ENCODE measurements at regions not wholly inside any gene's neighbourhood (a gene's known extent, or its start where the extent isn't known, plus 50 kb on each side); places are given as distances from the start of the nearest gene placed in this dataset.

DNA sequence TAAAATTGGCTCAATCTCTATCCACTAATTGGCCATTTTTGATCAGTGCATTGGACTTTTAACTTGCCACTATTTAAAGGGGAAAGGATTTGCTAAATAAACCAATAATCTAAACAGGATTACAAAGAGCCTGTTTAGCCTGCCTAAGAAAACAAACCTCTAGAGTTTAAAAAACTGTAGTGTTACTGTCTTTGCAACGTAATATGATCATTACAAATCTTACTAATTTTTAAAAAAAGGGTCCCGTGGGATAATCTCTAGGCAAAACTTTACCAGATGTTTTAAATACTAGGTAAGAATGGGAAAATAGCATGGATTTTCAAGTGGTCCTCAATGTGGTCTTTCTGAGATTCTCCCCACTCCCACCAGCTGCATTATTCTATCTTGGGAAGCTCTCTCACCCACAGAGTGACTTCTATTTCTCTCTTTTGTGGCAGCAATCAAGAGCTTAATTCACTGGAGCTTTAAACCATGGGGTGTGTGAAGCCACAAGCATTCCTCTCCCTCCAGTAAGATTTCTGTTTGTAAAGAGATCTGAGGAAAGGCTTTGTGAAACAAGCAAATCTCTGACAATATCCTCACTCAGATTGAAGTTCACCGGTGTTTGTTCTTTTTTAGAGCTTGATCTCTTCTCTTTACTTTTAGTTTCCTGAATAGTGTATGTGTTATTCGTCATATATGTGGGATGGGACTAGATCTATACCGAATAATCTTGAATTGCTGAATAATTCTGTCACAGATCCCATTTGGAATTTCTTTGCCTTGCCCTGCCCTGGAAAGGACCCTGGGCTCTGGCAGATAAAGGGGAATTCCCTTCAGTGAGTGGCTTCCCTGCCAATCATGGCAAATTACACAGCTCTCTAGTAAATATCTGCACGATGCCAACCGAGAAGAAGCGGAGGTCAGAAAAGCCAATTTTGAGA is 132.2 kb downstream of the TLR5 start:
- Histone ChIP-seq H3K9me3 (ENCODE audit: control insufficient read depth, low read length) (no peaks in the 10 kb centered on the region), H3K36me3 (ENCODE audit: control insufficient read depth, insufficient read depth, low read length) (no peaks in the 10 kb centered on the region), H3K4me3 (ENCODE audit: extremely low read depth, insufficient read depth, low read length, poor library complexity, severe bottlenecking) (no peak overlapping the region), H3K4me1 (ENCODE audit: control insufficient read depth, insufficient read depth, low read length, poor library complexity, severe bottlenecking) (peaks cover 18% of the 10 kb centered on the region), H3K27ac (ENCODE audit: low read depth, low read length, severe bottlenecking) (peak overlapping the region; percentile 74)
- 27 to 44% methylated on average over 4 to 6 of the region's 8 CpGs for WGBS, 2 experiments (ENCODE audit: insufficient coverage in 2 of 2)

DNA sequence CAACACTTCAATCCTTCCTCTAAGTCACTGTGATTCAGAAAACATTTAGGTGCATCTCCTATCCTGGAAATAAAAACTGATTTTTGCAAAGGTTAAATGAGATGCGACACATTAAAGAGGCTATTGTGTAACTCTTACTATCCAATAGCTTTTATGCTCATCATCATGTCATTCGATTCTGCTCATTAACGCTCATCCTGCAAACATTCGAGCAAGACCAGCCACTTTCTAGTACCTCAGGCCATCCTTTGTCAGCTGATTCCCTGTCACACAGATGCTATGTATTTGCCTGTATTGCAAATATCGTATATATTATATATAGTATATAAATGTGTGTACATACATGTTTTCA is 131.6 kb downstream of the TLR5 start:
- Histone ChIP-seq H3K27ac (ENCODE audit: low read depth, low read length, severe bottlenecking) (peak overlapping the region; percentile 74), H3K9me3 (ENCODE audit: control insufficient read depth, low read length) (no peaks in the 10 kb centered on the region), H3K36me3 (ENCODE audit: control insufficient read depth, insufficient read depth, low read length) (peaks cover 5% of the 10 kb centered on the region), H3K4me1 (ENCODE audit: control insufficient read depth, insufficient read depth, low read length, poor library complexity, severe bottlenecking) (peaks cover 18% of the 10 kb centered on the region), H3K4me3 (ENCODE audit: extremely low read depth, insufficient read depth, low read length, poor library complexity, severe bottlenecking) (no peak overlapping the region)
- 64 to 89% methylated on average over 1 to 3 of the region's 5 CpGs for WGBS, 2 experiments (ENCODE audit: insufficient coverage in 2 of 2)

DNA sequence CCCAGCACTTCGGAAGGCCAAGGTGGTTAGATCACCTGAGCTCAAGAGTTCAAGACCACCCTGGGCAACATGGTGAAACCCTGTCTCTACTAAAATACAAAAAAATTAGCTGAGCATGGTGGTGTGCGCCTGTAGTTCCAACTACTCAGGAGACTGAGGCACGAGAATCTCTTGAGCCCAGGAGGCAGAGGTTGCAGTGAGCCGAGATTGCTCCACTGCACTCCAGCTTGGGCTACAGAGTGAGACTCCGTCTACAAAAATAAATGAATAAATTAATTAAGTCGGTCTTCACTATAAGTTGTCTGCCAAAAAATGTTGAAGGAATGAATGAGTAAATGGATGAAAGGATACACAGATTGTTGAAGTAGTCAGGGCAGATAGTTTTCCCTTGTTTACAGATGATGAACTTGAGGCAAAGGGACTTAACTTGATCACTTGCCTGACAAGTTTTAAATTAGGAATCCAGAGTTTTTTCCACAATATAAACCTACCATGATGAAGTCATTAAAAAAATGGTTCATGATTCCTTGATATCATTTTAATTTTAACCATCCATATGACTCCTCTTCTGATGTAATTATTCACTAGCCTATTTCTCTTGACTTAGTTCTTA is 130.8 kb downstream of the TLR5 start:
- Histone ChIP-seq H3K36me3 (ENCODE audit: control insufficient read depth, insufficient read depth, low read length) (peaks cover 12% of the 10 kb centered on the region), H3K4me1 (ENCODE audit: control insufficient read depth, insufficient read depth, low read length, poor library complexity, severe bottlenecking) (peaks cover 18% of the 10 kb centered on the region), H3K4me3 (ENCODE audit: extremely low read depth, insufficient read depth, low read length, poor library complexity, severe bottlenecking) (no peak overlapping the region), H3K9me3 (ENCODE audit: control insufficient read depth, low read length) (no peaks in the 10 kb centered on the region), H3K27ac (ENCODE audit: low read depth, low read length, severe bottlenecking) (no peak overlapping the region)
- WGBS, 2 experiments (ENCODE audit: insufficient coverage in 2 of 2) = 91 to 94% methylated on average over 5 to 6 of the region's 6 CpGs

DNA sequence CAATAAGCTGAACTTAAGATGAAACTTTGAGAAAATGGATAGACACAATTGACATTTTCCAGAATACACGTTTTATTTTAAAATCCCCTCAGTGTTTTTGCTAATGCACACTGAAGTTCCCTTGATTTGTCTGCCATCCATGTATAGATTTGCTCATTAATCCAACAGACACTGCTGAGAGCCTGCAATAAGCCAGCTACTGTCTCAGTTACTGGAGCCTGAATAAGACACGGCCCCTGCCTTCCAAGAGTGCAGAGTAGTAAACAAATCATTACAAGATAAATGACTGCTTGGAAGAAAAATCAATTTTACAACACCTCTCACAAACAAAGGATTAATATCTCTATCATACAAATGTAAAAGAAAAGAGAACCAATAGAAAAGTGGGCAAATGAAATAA is 130.1 kb downstream of the TLR5 start:
- peaks cover 14% of the 10 kb centered on the region for H3K36me3 ChIP-seq (ENCODE audit: control insufficient read depth, insufficient read depth, low read length)
- H3K27ac ChIP-seq (ENCODE audit: low read depth, low read length, severe bottlenecking) = no peak overlapping the region
- no peak overlapping the region for H3K4me3 ChIP-seq (ENCODE audit: extremely low read depth, insufficient read depth, low read length, poor library complexity, severe bottlenecking)
- H3K9me3 ChIP-seq (ENCODE audit: control insufficient read depth, low read length) = peaks cover 6% of the 10 kb centered on the region
- 50 to 64% methylated on average over 1 of the region's 2 CpGs for WGBS, 2 experiments (ENCODE audit: insufficient coverage in 2 of 2)
- peaks cover 18% of the 10 kb centered on the region for H3K4me1 ChIP-seq (ENCODE audit: control insufficient read depth, insufficient read depth, low read length, poor library complexity, severe bottlenecking)

DNA sequence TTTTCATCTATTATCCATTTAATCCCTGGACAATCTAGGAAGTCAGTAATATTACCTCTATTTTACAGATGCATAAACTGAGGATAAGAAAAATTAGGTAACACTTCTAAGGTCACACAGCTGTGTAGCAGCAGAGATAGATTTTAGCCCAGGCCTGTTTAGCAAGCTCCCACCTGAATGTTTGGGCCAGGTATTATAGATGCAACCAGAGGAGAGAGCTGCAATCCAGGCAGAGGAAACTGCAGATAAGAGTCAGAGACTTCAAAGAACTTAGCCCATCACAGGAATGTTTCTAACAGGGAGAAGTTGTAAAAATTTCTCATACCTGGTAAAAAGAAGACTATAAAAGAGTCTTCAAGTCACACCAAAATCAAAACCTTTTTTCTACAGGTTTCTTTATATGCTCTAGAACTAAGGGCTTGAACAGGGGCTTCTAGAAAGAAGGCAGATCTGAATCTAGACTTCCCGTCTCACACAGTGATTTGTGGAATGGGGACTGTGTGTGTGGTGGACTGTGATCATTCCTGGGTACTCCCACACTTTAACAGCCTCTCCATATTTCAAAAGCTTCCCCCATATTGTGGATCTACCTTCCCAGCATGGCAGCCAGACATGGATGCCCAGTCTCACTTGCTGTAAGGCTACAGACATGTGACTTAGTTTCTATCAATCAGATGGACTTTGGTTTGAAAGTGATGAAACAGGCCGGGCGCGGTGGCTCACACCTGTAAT is 128.7 kb downstream of the TLR5 start:
- Histone ChIP-seq H3K4me3 (ENCODE audit: extremely low read depth, insufficient read depth, low read length, poor library complexity, severe bottlenecking) (no peak overlapping the region), H3K9me3 (ENCODE audit: control insufficient read depth, low read length) (peaks cover 6% of the 10 kb centered on the region), H3K4me1 (ENCODE audit: control insufficient read depth, insufficient read depth, low read length, poor library complexity, severe bottlenecking) (peaks cover 18% of the 10 kb centered on the region), H3K36me3 (ENCODE audit: control insufficient read depth, insufficient read depth, low read length) (peaks cover 17% of the 10 kb centered on the region), H3K27ac (ENCODE audit: low read depth, low read length, severe bottlenecking) (no peak overlapping the region)
- no CpG with 5 or more reads among the region's 4 CpGs for WGBS, 2 experiments (ENCODE audit: insufficient coverage in 2 of 2)

DNA sequence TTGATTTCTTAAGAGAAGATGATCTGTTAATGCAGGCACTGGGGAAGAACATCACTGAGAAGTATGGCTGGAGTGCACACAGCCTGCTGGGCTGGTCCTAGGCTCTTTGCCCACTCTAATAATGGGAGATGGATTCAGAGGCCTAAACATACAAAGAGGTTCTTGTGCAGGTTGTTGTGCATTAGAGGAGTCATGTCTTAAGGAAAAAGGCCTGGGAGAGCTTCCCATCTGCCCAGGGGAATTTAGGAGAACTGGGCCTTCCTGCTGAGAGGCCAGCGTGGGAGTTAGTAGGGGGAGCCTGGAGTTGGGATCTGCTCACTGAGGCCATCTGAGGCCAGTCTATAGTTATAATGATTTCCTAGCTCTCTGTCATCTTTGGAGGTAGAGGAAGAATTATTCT is 126.7 kb downstream of the TLR5 start:
- Histone ChIP-seq H3K27ac (ENCODE audit: low read depth, low read length, severe bottlenecking) (no peak overlapping the region), H3K36me3 (ENCODE audit: control insufficient read depth, insufficient read depth, low read length) (peaks cover 17% of the 10 kb centered on the region), H3K9me3 (ENCODE audit: control insufficient read depth, low read length) (peaks cover 6% of the 10 kb centered on the region), H3K4me1 (ENCODE audit: control insufficient read depth, insufficient read depth, low read length, poor library complexity, severe bottlenecking) (peaks cover 3% of the 10 kb centered on the region), H3K4me3 (ENCODE audit: extremely low read depth, insufficient read depth, low read length, poor library complexity, severe bottlenecking) (no peak overlapping the region)
- 83 to 88% methylated on average over 1 of the region's 1 CpG for WGBS, 2 experiments (ENCODE audit: insufficient coverage in 2 of 2)

DNA sequence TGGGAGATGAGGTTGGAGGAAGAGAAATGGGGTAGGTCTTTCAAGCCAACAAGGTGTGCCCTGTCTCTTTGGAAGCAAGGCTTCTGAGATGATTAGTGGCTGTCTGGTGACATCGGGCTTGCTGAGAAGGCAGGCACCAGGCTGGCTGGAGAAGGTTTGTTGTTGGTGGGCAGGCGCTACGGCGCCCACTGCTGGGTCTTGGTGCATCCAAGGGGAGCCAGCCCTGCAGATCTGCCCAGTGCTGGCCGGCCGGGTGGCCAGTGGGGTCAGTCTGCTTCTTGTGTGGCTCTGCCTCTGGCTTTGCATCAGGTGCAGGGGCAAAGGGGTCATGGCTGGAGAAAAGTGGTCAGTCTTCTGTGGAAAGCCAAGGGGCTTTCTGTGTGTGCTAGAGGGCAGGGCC is 126.2 kb downstream of the TLR5 start:
- Histone ChIP-seq H3K36me3 (ENCODE audit: control insufficient read depth, insufficient read depth, low read length) (peaks cover 17% of the 10 kb centered on the region), H3K27ac (ENCODE audit: low read depth, low read length, severe bottlenecking) (no peak overlapping the region), H3K9me3 (ENCODE audit: control insufficient read depth, low read length) (peaks cover 6% of the 10 kb centered on the region), H3K4me3 (ENCODE audit: extremely low read depth, insufficient read depth, low read length, poor library complexity, severe bottlenecking) (no peak overlapping the region), H3K4me1 (ENCODE audit: control insufficient read depth, insufficient read depth, low read length, poor library complexity, severe bottlenecking) (peaks cover under 1% of the 10 kb centered on the region)
- 89 to 93% methylated on average over 3 to 6 of the region's 6 CpGs for WGBS, 2 experiments (ENCODE audit: insufficient coverage in 2 of 2)

DNA sequence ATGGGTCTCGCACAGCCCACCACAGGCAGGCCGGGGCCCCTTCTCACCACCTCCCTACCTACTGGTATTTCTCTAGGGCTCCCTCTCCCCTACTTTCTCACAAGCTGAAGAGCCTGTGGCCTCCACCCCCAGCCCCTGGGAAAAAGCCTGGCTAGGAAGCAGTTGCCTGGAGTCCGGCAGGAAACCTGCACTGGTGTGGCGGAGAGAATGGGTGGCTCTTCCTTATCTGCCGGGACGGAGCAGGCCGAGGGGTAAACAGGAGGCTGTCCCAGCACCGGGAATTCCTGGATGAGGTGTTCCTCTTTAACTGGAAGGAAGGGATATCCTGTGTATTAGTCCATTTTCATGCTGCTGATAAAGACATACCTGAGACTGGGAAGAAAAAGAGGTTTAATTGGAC is 125.8 kb downstream of the TLR5 start:
- H3K4me3 ChIP-seq (ENCODE audit: extremely low read depth, insufficient read depth, low read length, poor library complexity, severe bottlenecking) = no peak overlapping the region
- peaks cover 4% of the 10 kb centered on the region for H3K4me1 ChIP-seq (ENCODE audit: control insufficient read depth, insufficient read depth, low read length, poor library complexity, severe bottlenecking)
- peaks cover 17% of the 10 kb centered on the region for H3K36me3 ChIP-seq (ENCODE audit: control insufficient read depth, insufficient read depth, low read length)
- no peak overlapping the region for H3K27ac ChIP-seq (ENCODE audit: low read depth, low read length, severe bottlenecking)
- H3K9me3 ChIP-seq (ENCODE audit: control insufficient read depth, low read length) = peaks cover 6% of the 10 kb centered on the region
- 95 to 98% methylated on average over 6 to 8 of the region's 8 CpGs for WGBS, 2 experiments (ENCODE audit: insufficient coverage in 2 of 2)

DNA sequence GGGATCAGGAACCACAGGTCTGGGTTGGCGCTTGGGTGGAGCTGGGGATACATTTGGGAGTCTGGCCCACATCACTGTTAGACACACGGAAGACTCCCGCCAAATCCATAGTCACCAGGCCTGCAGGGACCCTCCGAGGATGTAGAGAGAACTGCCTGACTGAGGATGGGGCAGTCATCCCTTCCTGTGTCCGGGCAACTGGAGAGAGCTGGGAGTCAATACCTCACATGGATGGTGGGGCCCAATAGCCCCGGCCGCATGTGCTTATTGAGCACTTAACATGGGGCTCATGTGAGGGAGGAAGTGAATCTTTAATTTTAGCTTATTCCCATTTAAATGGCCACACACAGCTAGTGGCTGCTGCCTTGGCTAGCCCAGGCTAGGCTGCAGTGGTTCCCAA is 124.5 kb downstream of the TLR5 start:
- peaks cover 6% of the 10 kb centered on the region for H3K9me3 ChIP-seq (ENCODE audit: control insufficient read depth, low read length)
- peaks cover 8% of the 10 kb centered on the region for H3K4me1 ChIP-seq (ENCODE audit: control insufficient read depth, insufficient read depth, low read length, poor library complexity, severe bottlenecking)
- WGBS, 2 experiments (ENCODE audit: insufficient coverage in 2 of 2) = 92 to 96% methylated on average over 5 of the region's 7 CpGs
- peaks cover 17% of the 10 kb centered on the region for H3K36me3 ChIP-seq (ENCODE audit: control insufficient read depth, insufficient read depth, low read length)
- H3K27ac ChIP-seq (ENCODE audit: low read depth, low read length, severe bottlenecking) = no peak overlapping the region
- H3K4me3 ChIP-seq (ENCODE audit: extremely low read depth, insufficient read depth, low read length, poor library complexity, severe bottlenecking) = no peak overlapping the region

DNA sequence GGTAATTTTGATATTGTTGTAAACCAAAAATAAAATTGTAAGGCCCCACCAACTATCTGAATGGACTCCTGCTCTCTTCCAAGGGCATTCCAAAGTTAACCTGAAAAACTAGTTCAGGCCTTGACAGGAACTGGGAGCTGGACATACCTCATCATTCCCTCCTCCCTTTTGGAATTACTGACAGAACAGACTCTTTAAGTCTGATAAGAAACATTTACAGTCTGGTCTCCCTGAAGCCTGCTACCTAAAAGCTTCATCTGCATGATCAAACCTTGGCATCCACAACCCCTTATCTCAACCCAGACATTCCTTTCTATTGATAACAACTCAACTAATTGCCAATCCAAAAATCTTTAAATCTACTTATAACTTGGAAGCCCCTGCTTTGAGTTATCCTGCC is 123.8 kb downstream of the TLR5 start:
- Histone ChIP-seq H3K4me1 (ENCODE audit: control insufficient read depth, insufficient read depth, low read length, poor library complexity, severe bottlenecking) (peaks cover 8% of the 10 kb centered on the region), H3K27ac (ENCODE audit: low read depth, low read length, severe bottlenecking) (no peak overlapping the region), H3K4me3 (ENCODE audit: extremely low read depth, insufficient read depth, low read length, poor library complexity, severe bottlenecking) (no peak overlapping the region), H3K36me3 (ENCODE audit: control insufficient read depth, insufficient read depth, low read length) (peaks cover 17% of the 10 kb centered on the region), H3K9me3 (ENCODE audit: control insufficient read depth, low read length) (peaks cover 12% of the 10 kb centered on the region)

All from mesodermal cell (in vitro differentiated cells).